ENCODE measurements at regions not wholly inside any gene's neighbourhood (a gene's known extent, or its start where the extent isn't known, plus 50 kb on each side); places are given as distances from the start of the nearest gene placed in this dataset.

GRCh38 chr2:194363878-194364277 lies 1293.1 kb upstream of the SLC39A10 start:
- H3K4me2 ChIP-seq (ENCODE audit: low read length): no peak overlapping the region
- TF ChIP-seq CTCF (IDR thresholded peaks at IDR 0.05; ENCODE audit: insufficient read depth, low read depth, low read length) (no peak), EZH2 (IDR thresholded peaks at IDR 0.05; ENCODE audit: insufficient read depth, low read length) (no peak)
- Mint-ChIP-seq H3K4me1 (ENCODE audit: low read depth, unreplicated experiment) (no peaks in the 10 kb centered on the region), H3K4me3 (ENCODE audit: unreplicated experiment) (no peak overlapping the region), H3K27me3 (ENCODE audit: low read depth, unreplicated experiment) (no peaks in the 10 kb centered on the region), H3K9me3 (ENCODE audit: unreplicated experiment) (peaks cover 10% of the 10 kb centered on the region), H3K36me3 (ENCODE audit: low read depth, unreplicated experiment) (no peaks in the 10 kb centered on the region), H3K27ac (ENCODE audit: unreplicated experiment) (no peak overlapping the region)
- no peak overlapping the region for H2AFZ ChIP-seq (ENCODE audit: low read depth, low read length)
- no peak overlapping the region for H3K4me3 ChIP-seq (ENCODE audit: insufficient read depth, low read depth, low read length)
- peaks cover 3% of the 10 kb centered on the region for H3K9me3 ChIP-seq (ENCODE audit: insufficient read depth, low read depth, low read length)
- H3K9ac ChIP-seq (ENCODE audit: low read length): no peak overlapping the region
- H3K36me3 ChIP-seq (ENCODE audit: insufficient read depth, low read length): no peaks in the 10 kb centered on the region
- H3K27ac ChIP-seq (ENCODE audit: low read depth, low read length): no peak overlapping the region
- no peaks in the 10 kb centered on the region for H4K20me1 ChIP-seq (ENCODE audit: insufficient read depth, low read length)
- FAIRE-seq (no peak), DNase-seq (ENCODE audit: low read depth) (no peak)
- H3K79me2 ChIP-seq (ENCODE audit: insufficient read depth, low read length): no peaks in the 10 kb centered on the region
- no peaks in the 10 kb centered on the region for H3K27me3 ChIP-seq (ENCODE audit: insufficient read depth, low read length)
- no peaks in the 10 kb centered on the region for H3K4me1 ChIP-seq (ENCODE audit: insufficient read depth, low read length)

- H3K4me1 Mint-ChIP-seq (ENCODE audit: low read depth, unreplicated experiment): no peaks in the 10 kb centered on the region
- no peaks in the 10 kb centered on the region for H4K20me1 ChIP-seq (ENCODE audit: insufficient read depth, low read length)
- H3K4me3 ChIP-seq (ENCODE audit: insufficient read depth, low read depth, low read length): no peak overlapping the region
- H3K9ac ChIP-seq (ENCODE audit: low read length): no peak overlapping the region
- H3K4me2 ChIP-seq (ENCODE audit: low read length): no peak overlapping the region
- H3K4me1 ChIP-seq (ENCODE audit: insufficient read depth, low read length): no peaks in the 10 kb centered on the region
- no peak overlapping the region for H2AFZ ChIP-seq (ENCODE audit: low read depth, low read length)
- DNase-seq (ENCODE audit: low read depth) (no peak), FAIRE-seq (no peak)
- H3K79me2 ChIP-seq (ENCODE audit: insufficient read depth, low read length): no peaks in the 10 kb centered on the region
- peaks cover 10% of the 10 kb centered on the region for H3K9me3 Mint-ChIP-seq (ENCODE audit: unreplicated experiment)
- H3K36me3 Mint-ChIP-seq (ENCODE audit: low read depth, unreplicated experiment): no peaks in the 10 kb centered on the region
- H3K9me3 ChIP-seq (ENCODE audit: insufficient read depth, low read depth, low read length): peaks cover 3% of the 10 kb centered on the region
- no peak overlapping the region for H3K4me3 Mint-ChIP-seq (ENCODE audit: unreplicated experiment)
- no peaks in the 10 kb centered on the region for H3K27me3 Mint-ChIP-seq (ENCODE audit: low read depth, unreplicated experiment)
- no peaks in the 10 kb centered on the region for H3K27me3 ChIP-seq (ENCODE audit: insufficient read depth, low read length)
- TF ChIP-seq EZH2 (IDR thresholded peaks at IDR 0.05; ENCODE audit: insufficient read depth, low read length): no peak
- TF ChIP-seq CTCF (IDR thresholded peaks at IDR 0.05; ENCODE audit: insufficient read depth, low read depth, low read length): no peak
- no peak overlapping the region for H3K27ac Mint-ChIP-seq (ENCODE audit: unreplicated experiment)
- H3K36me3 ChIP-seq (ENCODE audit: insufficient read depth, low read length): no peaks in the 10 kb centered on the region
- no peak overlapping the region for H3K27ac ChIP-seq (ENCODE audit: low read depth, low read length)
Measured at GRCh38 chr2:194363295-194363694, 1293.7 kb upstream of the SLC39A10 start.

GRCh38 chr2:194352505-194352904 lies 1304.5 kb upstream of the SLC39A10 start:
- no peak overlapping the region for H3K4me2 ChIP-seq (ENCODE audit: low read length)
- no peaks in the 10 kb centered on the region for H3K36me3 Mint-ChIP-seq (ENCODE audit: low read depth, unreplicated experiment)
- no peaks in the 10 kb centered on the region for H3K4me1 Mint-ChIP-seq (ENCODE audit: low read depth, unreplicated experiment)
- no peak for DNase-seq (ENCODE audit: low read depth)
- no peaks in the 10 kb centered on the region for H3K27me3 ChIP-seq (ENCODE audit: insufficient read depth, low read length)
- no peaks in the 10 kb centered on the region for H3K79me2 ChIP-seq (ENCODE audit: insufficient read depth, low read length)
- no peak overlapping the region for H3K9ac ChIP-seq (ENCODE audit: low read length)
- no peak overlapping the region for H3K27ac ChIP-seq (ENCODE audit: low read depth, low read length)
- no peak overlapping the region for H3K4me3 Mint-ChIP-seq (ENCODE audit: unreplicated experiment)
- no peaks in the 10 kb centered on the region for H3K9me3 ChIP-seq (ENCODE audit: insufficient read depth, low read depth, low read length)
- no peaks in the 10 kb centered on the region for H3K27me3 Mint-ChIP-seq (ENCODE audit: low read depth, unreplicated experiment)
- no peak overlapping the region for H2AFZ ChIP-seq (ENCODE audit: low read depth, low read length)
- H3K36me3 ChIP-seq (ENCODE audit: insufficient read depth, low read length): no peaks in the 10 kb centered on the region
- no peaks in the 10 kb centered on the region for H3K9me3 Mint-ChIP-seq (ENCODE audit: unreplicated experiment)
- no peaks in the 10 kb centered on the region for H4K20me1 ChIP-seq (ENCODE audit: insufficient read depth, low read length)
- no peaks in the 10 kb centered on the region for H3K4me1 ChIP-seq (ENCODE audit: insufficient read depth, low read length)
- no peak for FAIRE-seq
- H3K27ac Mint-ChIP-seq (ENCODE audit: unreplicated experiment): no peak overlapping the region
- no peak overlapping the region for H3K4me3 ChIP-seq (ENCODE audit: insufficient read depth, low read depth, low read length)
- TF ChIP-seq CTCF (IDR thresholded peaks at IDR 0.05; ENCODE audit: insufficient read depth, low read depth, low read length) (no peak), EZH2 (IDR thresholded peaks at IDR 0.05; ENCODE audit: insufficient read depth, low read length) (no peak)
